AG04449 (cell line): ENCODE measurements at regions not wholly inside any gene's neighbourhood (a gene's known extent, or its start where the extent isn't known, plus 50 kb on each side); places are given as distances from the start of the nearest gene placed in this dataset.

Experiments
- CTCF ChIA-PET: fragments of 350-600 bp; formaldehyde crosslinking; extraction: SDS; loops from one replicate; lab custom pipeline; 2021; ENCODE audit warnings: antibody characterized with exemption; lab: Yijun Ruan, JAX
- POLR2A ChIA-PET: fragments of 400-600, 350-600 bp; formaldehyde crosslinking; extraction: SDS; loops from one replicate; lab custom pipeline; 2020; ENCODE audit warnings: antibody characterized with exemption, inconsistent platforms; lab: Yijun Ruan, JAX
- DNase-seq: peaks from one replicate; pipeline ENCODE4 v3.0.0-alpha.2; 2010; ENCODE audit warnings: low read depth, low spot score
- H3K4me3 ChIP-seq: 2 replicates; pipeline ENCODE4 v1.5.1; 2011; ENCODE audit warnings: low read depth, mild to moderate bottlenecking, control low read depth, low read length
- CTCF ChIP-seq: IDR thresholded peaks from one replicate; pipeline ENCODE4 v1.5.1; 2011; ENCODE audit warnings: mild to moderate bottlenecking, moderate library complexity, low read length, control low read depth, inconsistent platforms; ENCODE audit not compliant: insufficient read depth; ENCODE audit errors: missing control alignments

DNA sequence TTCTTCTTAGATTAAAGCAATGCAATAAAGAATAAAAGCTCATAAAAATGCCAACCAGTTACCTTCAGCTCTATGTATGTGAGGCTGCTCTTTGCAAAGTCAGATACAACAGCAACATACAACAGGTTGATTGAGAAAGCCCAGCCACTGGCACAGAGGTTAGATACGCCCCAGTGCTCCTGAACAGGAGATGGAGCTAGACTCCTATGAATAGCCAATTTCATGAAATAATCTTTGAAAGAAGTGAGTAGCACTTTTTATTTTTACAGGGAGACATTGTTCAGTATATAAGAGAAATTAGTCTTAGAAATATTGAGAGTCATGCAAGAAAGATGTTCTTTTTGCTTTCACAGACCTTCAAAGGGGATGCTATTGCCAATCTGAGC is 362.4 kb upstream of the MEX3C start:
- POLR2A ChIA-PET: no interaction called here
- TF ChIP-seq CTCF: no peak
- CTCF ChIA-PET: no interaction called here
- DNase-seq: no peak
- H3K4me3 ChIP-seq: no peak overlapping the region

DNA sequence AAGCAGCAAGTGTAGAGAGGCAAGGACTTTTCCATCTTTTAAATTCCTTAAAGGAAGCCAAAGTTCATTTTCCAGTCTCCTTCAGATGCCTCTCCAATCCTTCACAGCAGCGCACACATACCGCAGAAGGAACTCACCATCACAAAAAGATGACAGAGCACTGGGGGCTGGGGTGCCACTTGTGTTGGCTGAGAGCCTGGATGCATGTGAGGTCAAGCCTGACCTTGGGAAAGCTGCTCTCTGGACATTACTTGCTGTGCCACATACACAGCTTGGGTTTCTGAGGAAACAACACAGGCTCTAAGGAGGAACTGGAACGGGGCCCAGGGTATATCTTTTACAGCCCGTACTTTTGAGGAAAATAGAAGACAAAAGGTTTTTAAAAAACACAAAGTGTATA is 364.3 kb upstream of the MEX3C start:
- POLR2A ChIA-PET: no interaction called here
- CTCF ChIA-PET: no interaction called here
- no peak for TF ChIP-seq CTCF
- no peak overlapping the region for H3K4me3 ChIP-seq
- DNase-seq: no peak

- DNase-seq: no peak
- ChIA-PET CTCF (no interaction called here), POLR2A (no interaction called here)
- no peak overlapping the region for H3K4me3 ChIP-seq
- TF ChIP-seq CTCF: no peak
Measured at GRCh38 chr18:51562866-51563265, 365.4 kb upstream of the MEX3C start.

DNA sequence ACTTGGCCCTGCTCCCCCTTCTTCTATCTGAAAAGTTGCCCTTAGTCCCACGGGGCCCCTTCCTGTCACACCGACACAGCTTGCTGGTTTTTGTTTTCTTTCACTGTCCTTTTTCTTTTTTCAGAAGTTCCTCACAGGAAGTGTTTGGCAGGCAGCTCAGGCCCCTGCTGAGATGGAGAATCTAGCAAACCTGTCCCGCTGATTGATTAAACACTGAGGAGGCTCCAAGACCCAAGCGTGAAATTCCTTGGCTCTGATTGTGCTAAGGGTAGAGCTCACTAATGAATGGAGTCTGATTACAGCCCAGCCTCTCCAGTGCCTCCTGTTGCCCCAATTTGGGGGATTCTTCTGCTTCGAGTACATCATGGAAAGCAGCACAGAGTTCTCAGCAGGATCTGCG is 365.9 kb upstream of the MEX3C start:
- DNase-seq: no peak
- no peak overlapping the region for H3K4me3 ChIP-seq
- ChIA-PET POLR2A (no interaction called here), CTCF (no interaction called here)
- TF ChIP-seq CTCF: no peak

- ChIA-PET CTCF (no interaction called here), POLR2A (no interaction called here)
- H3K4me3 ChIP-seq: no peak overlapping the region
- TF ChIP-seq CTCF: no peak
- no peak for DNase-seq
Measured at GRCh38 chr18:51568151-51568550, 370.7 kb upstream of the MEX3C start.

DNA sequence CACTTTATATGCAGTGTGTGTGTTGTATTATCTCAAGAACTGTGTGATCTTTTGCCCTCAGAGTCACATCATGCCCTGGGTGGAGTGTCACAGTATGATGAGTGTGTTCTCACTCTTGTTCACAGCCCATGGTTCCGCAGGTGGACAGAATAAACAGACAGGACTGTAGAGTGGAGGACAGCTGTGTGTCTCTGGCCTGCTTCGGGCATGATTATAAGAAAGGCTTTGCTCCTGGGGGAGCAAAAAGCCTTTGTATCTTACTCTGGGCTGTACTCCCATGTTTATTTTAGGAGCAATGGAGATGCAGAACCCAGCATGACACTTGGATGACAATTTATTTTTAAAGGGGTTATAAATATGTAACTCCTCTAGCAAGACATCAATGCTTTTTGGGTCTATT is 371.7 kb upstream of the MEX3C start:
- DNase-seq: no peak
- no peak overlapping the region for H3K4me3 ChIP-seq
- POLR2A ChIA-PET: no interaction called here
- TF ChIP-seq CTCF: no peak
- CTCF ChIA-PET: no interaction called here
